ENCODE measurements at regions not wholly inside any gene's neighbourhood (a gene's known extent, or its start where the extent isn't known, plus 50 kb on each side); places are given as distances from the start of the nearest gene placed in this dataset.

- DNase-seq (ENCODE audit: low spot score) = no peak
- TF ChIP-seq CTCF (IDR thresholded peaks at IDR 0.05; ENCODE audit: extremely low read depth, missing control alignments) = no peak
Observed at GRCh38 chr3:81303321-81303720, 458.1 kb downstream of the GBE1 start.

DNA sequence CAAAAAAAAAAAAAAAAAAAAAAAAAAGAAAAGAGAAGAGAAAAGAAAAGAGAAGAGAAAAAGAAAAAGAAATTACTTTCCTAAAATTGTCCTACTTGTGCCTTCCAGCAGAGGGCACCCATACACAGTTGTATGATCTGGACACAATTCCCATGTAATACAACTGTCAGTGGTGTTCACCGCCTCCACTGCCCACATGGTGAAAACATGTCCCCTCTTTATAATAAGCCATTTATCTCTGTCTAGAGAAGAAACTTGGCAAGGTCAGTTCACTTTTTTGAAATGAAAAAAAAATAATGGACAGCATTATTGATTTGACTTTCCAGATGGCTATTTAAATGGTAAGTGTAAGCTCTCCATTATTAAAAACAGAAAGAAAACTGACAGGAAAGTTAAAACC, 459.4 kb downstream of the GBE1 start:
- TF ChIP-seq CTCF (IDR thresholded peaks at IDR 0.05; ENCODE audit: extremely low read depth, missing control alignments) = peak; percentile 51
- peak; percentile 48 for DNase-seq (ENCODE audit: low spot score)

- DNase-seq (ENCODE audit: low spot score) = no peak
- TF ChIP-seq CTCF (IDR thresholded peaks at IDR 0.05; ENCODE audit: extremely low read depth, missing control alignments) = no peak
Observed at GRCh38 chr3:81301230-81301629, 460.2 kb downstream of the GBE1 start.

DNA sequence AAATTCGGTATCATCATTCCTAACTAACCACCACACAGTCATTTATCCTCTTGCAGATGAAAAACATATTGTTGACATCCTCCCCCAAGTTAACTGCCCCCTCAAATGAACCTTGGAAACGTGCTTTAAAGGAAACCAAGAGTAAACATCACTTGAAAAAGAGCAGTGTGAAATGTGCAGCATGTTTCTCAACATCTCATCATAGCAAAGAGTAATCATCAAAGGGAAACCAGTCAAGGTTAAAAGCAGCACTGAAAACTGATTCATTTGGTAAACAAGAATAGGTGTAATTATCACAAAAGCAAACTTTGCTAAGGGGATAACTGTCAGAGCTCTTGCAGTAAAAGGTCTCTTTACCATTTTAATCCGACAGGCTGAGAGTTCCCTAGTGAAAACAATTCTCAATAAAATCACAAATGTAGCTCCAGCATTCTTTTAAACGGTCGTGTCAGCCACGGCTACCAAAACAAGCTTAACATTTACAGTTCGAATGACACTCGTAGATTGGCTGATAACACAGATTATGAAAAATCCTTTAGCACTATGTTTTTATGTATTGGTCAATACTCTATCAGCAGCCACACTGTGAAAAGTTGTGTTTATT, 461.0 kb downstream of the GBE1 start:
- no peak for DNase-seq (ENCODE audit: low spot score)
- no peak for TF ChIP-seq CTCF (IDR thresholded peaks at IDR 0.05; ENCODE audit: extremely low read depth, missing control alignments)

DNA sequence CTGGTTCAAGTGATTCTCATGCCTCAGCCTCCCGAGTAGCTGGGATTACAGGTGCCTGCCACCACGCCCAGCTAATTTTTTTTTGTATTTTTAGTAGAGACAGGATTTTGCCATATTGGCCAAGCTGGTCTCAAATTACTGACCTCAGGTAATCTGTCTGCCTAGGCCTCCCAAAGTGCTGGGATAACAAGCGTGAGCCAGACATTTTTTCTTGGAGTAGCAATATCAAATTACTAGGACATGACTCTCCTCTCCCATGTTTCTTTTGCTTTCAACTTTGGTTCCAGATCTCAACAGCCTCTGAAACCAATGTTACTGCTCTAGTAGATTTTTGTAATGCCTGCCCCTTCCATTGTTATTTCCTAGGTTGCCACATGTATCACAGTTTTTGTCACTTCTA, 462.0 kb downstream of the GBE1 start:
- no peak for TF ChIP-seq CTCF (IDR thresholded peaks at IDR 0.05; ENCODE audit: extremely low read depth, missing control alignments)
- DNase-seq (ENCODE audit: low spot score) = no peak

- TF ChIP-seq CTCF (IDR thresholded peaks at IDR 0.05; ENCODE audit: extremely low read depth, missing control alignments) = no peak
- DNase-seq (ENCODE audit: low spot score) = no peak
Observed at GRCh38 chr3:81295906-81296577, 465.4 kb downstream of the GBE1 start.

DNA sequence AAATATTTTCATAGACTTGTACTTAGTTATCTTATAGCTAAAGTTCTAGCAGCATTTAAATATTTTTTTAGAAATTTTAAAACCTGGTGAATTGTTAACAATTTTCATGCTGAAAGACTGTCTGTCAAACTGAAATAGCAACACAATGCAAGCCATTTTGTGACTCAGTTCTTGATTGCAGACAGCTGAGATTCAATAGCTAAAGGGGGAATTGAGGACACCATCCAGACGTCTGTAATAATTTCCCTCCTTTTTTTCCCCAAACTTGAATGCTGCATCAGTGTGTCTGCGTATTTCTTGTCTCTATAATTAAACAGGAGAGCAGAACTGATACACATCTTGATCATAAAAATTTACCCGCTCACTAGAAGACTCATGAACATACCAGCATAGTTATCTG, 468.3 kb downstream of the GBE1 start:
- no peak for TF ChIP-seq CTCF (IDR thresholded peaks at IDR 0.05; ENCODE audit: extremely low read depth, missing control alignments)
- no peak for DNase-seq (ENCODE audit: low spot score)

Data from GM20000 (cell line).